GM23248 (cell line): ENCODE measurements at regions not wholly inside any gene's neighbourhood (a gene's known extent, or its start where the extent isn't known, plus 50 kb on each side); places are given as distances from the start of the nearest gene placed in this dataset.
A peak's percentile ranks its signal among the peaks of the same experiment; 100 is the strongest.
"Not testable (repeated sequence)": the region's sequence is repeated elsewhere in the genome, so short reads cannot be mapped to it uniquely, and the experiment has no call there.

Experiments used
- DNase-seq: peaks from one replicate; pipeline ENCODE4 v3.0.0-alpha.2; 2015
- H2AFZ ChIP-seq: fragments of 200-600 bp; sonication (generic); 2 replicates; pipeline ENCODE4 v1.6.1; 2016; ENCODE audit warnings: antibody characterized with exemption
- H3F3A ChIP-seq: fragments of 200-600 bp; sonication (generic); 2 replicates; pipeline ENCODE4 v1.6.1; 2016; ENCODE audit warnings: mild to moderate bottlenecking, antibody characterized with exemption, mixed run types; ENCODE audit not compliant: insufficient read depth
- H3K27ac ChIP-seq: fragments of 200-600 bp; sonication (generic); 2 replicates; pipeline ENCODE4 v1.5.1; 2016; ENCODE audit warnings: mild to moderate bottlenecking
- H3K27me3 ChIP-seq: fragments of 200-600 bp; sonication (generic); replicated peaks from 2 replicates; pipeline ENCODE4 v1.6.1; 2016; ENCODE audit warnings: mild to moderate bottlenecking; ENCODE audit not compliant: insufficient read depth
- H3K36me3 ChIP-seq: fragments of 200-600 bp; sonication (generic); 2 replicates; pipeline ENCODE4 v1.6.1; 2016; ENCODE audit warnings: low read depth, mild to moderate bottlenecking
- H3K4me1 ChIP-seq: fragments of 200-600 bp; sonication (generic); 2 replicates; pipeline ENCODE4 v1.6.1; 2016; ENCODE audit warnings: mild to moderate bottlenecking; ENCODE audit not compliant: insufficient read depth
- H3K4me2 ChIP-seq: fragments of 200-600 bp; sonication (generic); one replicate; pipeline ENCODE4 v1.6.1; 2016; ENCODE audit warnings: mild to moderate bottlenecking; ENCODE audit not compliant: unreplicated experiment
- H3K4me3 ChIP-seq: fragments of 200-600 bp; sonication (generic); 2 replicates; pipeline ENCODE4 v1.5.1; 2016; ENCODE audit warnings: mild to moderate bottlenecking
- H3K79me2 ChIP-seq: fragments of 200-600 bp; sonication (generic); 2 replicates; pipeline ENCODE4 v1.6.1; 2016; ENCODE audit warnings: mild to moderate bottlenecking; ENCODE audit not compliant: insufficient read depth
- H3K9ac ChIP-seq: fragments of 200-600 bp; sonication (generic); 2 replicates; pipeline ENCODE4 v1.6.1; 2016; ENCODE audit warnings: mild to moderate bottlenecking
- H3K9me2 ChIP-seq: fragments of 200-600 bp; sonication (generic); 2 replicates; pipeline ENCODE4 v1.6.1; 2016; ENCODE audit warnings: mixed run types, mild to moderate bottlenecking, moderate library complexity; ENCODE audit not compliant: insufficient read depth
- H3K9me3 ChIP-seq: fragments of 200-600 bp; sonication (generic); one replicate; pipeline ENCODE4 v1.6.1; 2017; ENCODE audit warnings: low read depth
- H4K20me1 ChIP-seq: fragments of 200-600 bp; sonication (generic); 2 replicates; pipeline ENCODE4 v1.6.0; 2016; ENCODE audit not compliant: insufficient read depth
- EZH2 ChIP-seq: fragments of 200-600 bp; sonication (generic); IDR thresholded peaks from 2 replicates; pipeline ENCODE4 v1.6.1; 2018; ENCODE audit warnings: antibody characterized with exemption, mild to moderate bottlenecking; ENCODE audit not compliant: insufficient read depth, poor library complexity, severe bottlenecking
- EZH2phosphoT487 ChIP-seq: fragments of 200-600 bp; sonication (generic); IDR thresholded peaks from 2 replicates; pipeline ENCODE4 v1.6.1; 2018; ENCODE audit warnings: antibody characterized with exemption, moderate library complexity, mild to moderate bottlenecking, low read depth; ENCODE audit not compliant: insufficient read depth
- WGBS, 2 experiments: methylation state at CpG; one replicate each; pipeline ENCODE4 v1.1.6; 2015 to 2017; ENCODE audit warnings: low lambda C conversion rate in 2 of 2, low coverage in 1 of 2; ENCODE audit errors: missing lambda C conversion rate in 2 of 2; 5-methylcytosine and 5-hydroxymethylcytosine counted together
- in situ Hi-C: fragments of 300-500 bp; cut with MboI; formaldehyde crosslinking; loops from 2 replicates; pipeline ENCODE4 v1.15.0; 2020

DNA sequence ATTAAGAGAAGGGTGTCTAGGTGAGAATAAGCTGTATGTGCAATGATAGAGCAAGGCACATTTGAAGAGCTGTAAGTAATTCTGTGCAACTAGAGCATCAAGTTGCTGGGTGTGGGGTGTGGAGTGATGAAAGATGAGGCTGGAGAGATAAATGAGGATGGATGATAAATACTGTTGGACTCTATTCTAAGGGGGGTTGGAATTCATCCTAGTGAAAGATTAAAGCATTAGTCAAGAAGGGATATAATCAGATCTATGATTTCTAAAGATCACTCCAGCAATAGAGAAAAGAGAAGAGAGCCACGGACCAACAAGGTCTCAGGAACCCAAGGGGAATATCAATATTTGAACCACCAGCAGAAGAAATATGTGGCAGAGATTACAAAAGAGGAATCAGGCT is 415.0 kb upstream of the RPS6KA3 start:
- no peak for TF ChIP-seq EZH2phosphoT487
- no peak for TF ChIP-seq EZH2
- Histone ChIP-seq H3K36me3 (no peaks in the 10 kb centered on the region), H3K4me2 (peak overlapping the region; percentile 57), H3K4me3 (no peak overlapping the region), H2AFZ (no peak overlapping the region), H3K9me3 (no peaks in the 10 kb centered on the region), H3K27me3 (no peaks in the 10 kb centered on the region), H3K9ac (no peak overlapping the region), H3K9me2 (no peaks in the 10 kb centered on the region), H3K4me1 (peaks cover 22% of the 10 kb centered on the region), H3F3A (peaks cover 20% of the 10 kb centered on the region; the same call in 1 of the 2 replicates), H4K20me1 (no peaks in the 10 kb centered on the region), H3K27ac (peak overlapping the region; percentile 48), H3K79me2 (no peaks in the 10 kb centered on the region)
- in situ Hi-C loops: no loop called here
- 4 to 11% methylated on average over 1 of the region's 1 CpG for WGBS, 2 experiments
- DNase-seq: peak; percentile 26

DNA sequence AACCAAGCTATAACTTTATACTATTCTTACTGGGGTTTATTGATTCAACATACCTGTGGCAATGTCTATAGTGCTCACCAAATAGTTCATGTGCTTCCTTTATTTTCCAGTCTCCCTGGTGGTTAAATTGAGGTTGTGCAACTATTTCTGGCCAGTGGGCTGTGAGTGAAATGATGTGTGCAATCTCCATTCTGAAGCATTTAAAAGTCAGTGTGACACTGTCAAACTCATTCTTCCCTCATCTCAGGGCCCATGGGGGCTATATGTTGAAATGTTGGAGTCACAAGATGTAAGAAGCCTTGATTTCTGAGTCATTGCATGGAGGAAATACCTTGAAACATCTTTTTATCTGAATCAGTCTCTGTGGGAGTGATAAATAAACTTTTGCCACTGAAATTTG is 414.3 kb upstream of the RPS6KA3 start:
- no peaks in the 10 kb centered on the region for H4K20me1 ChIP-seq
- peak overlapping the region; percentile 57 for H3K4me2 ChIP-seq
- no peaks in the 10 kb centered on the region for H3K27me3 ChIP-seq
- in situ Hi-C loops: no loop called here
- H3K9ac ChIP-seq: no peak overlapping the region
- peaks cover 20% of the 10 kb centered on the region; the same call in 1 of the 2 replicates for H3F3A ChIP-seq
- H3K79me2 ChIP-seq: no peaks in the 10 kb centered on the region
- H3K4me3 ChIP-seq: no peak overlapping the region
- DNase-seq: peak; percentile 70
- peak overlapping the region; percentile 48 for H3K27ac ChIP-seq
- H2AFZ ChIP-seq: no peak overlapping the region
- no peaks in the 10 kb centered on the region for H3K9me2 ChIP-seq
- TF ChIP-seq EZH2 (no peak), EZH2phosphoT487 (no peak)
- H3K4me1 ChIP-seq: peaks cover 22% of the 10 kb centered on the region
- H3K9me3 ChIP-seq: no peaks in the 10 kb centered on the region
- H3K36me3 ChIP-seq: no peaks in the 10 kb centered on the region

DNA sequence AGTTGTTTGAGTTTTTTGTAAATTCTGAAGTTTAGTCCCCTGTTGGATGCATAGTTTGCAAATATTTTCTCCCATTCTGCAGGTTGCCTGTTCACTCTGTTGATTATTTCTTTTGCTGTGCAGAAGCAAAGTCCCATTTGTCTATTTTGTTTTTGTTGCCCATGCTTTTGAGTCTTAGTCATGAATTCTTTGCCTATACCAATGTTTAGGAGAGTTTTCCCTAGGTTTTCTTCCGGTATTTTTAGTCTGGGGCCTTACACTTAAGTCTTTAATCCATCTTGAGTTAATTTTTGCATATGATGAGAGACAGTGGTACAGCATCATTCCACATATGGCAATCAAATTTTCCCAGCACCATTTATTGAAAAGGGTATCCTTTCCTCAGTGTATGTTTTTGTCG is 405.8 kb upstream of the RPS6KA3 start:
- Histone ChIP-seq H3K4me2 (no peak overlapping the region), H3K9ac (no peak overlapping the region), H3F3A (no peaks in the 10 kb centered on the region), H3K27me3 (no peaks in the 10 kb centered on the region), H3K27ac (no peak overlapping the region), H3K36me3 (no peaks in the 10 kb centered on the region), H4K20me1 (no peaks in the 10 kb centered on the region), H3K9me2 (no peaks in the 10 kb centered on the region), H3K4me3 (no peak overlapping the region), H2AFZ (no peak overlapping the region), H3K4me1 (0 out of 2 replicates have a peak, but pooled peaks cover 2% of the 10 kb centered on the region), H3K79me2 (no peaks in the 10 kb centered on the region), H3K9me3 (no peaks in the 10 kb centered on the region)
- no peak for TF ChIP-seq EZH2
- TF ChIP-seq EZH2phosphoT487: no peak
- no peak for DNase-seq
- in situ Hi-C loops: no loop called here
- 93 to 95% methylated on average over 2 of the region's 2 CpGs for WGBS, 2 experiments

DNA sequence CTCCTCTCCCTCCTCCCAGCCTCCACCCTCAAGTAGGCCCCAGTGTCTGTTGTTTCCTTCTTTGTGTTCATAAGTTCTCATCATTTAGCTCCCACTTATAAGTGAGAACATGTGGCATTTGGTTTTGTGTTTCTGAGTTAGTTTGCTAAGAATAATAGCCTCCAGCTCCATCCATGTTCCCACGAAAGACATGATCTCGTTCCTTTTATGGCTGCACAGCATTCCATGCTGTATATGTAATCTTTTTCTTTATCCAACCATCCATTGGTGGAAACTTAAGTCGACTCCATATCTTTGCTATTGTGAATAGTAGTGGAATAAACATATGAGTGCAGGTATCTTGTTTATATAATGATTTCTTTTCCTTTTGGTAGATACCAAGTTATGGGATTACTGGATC is 405.0 kb upstream of the RPS6KA3 start:
- H3K4me2 ChIP-seq, H3K79me2 ChIP-seq, in situ Hi-C loops, H3K9me2 ChIP-seq, H2AFZ ChIP-seq, H3K9me3 ChIP-seq, H3K36me3 ChIP-seq, H3K27me3 ChIP-seq, H3F3A ChIP-seq, H3K9ac ChIP-seq, H3K4me1 ChIP-seq, H4K20me1 ChIP-seq, H3K4me3 ChIP-seq: not testable (repeated sequence)
- 11 to 13% methylated on average over 3 of the region's 3 CpGs for WGBS, 2 experiments
- peak; percentile 30 for DNase-seq
- peak overlapping the region; percentile 21; the same call in 1 of the 2 replicates for H3K27ac ChIP-seq

DNA sequence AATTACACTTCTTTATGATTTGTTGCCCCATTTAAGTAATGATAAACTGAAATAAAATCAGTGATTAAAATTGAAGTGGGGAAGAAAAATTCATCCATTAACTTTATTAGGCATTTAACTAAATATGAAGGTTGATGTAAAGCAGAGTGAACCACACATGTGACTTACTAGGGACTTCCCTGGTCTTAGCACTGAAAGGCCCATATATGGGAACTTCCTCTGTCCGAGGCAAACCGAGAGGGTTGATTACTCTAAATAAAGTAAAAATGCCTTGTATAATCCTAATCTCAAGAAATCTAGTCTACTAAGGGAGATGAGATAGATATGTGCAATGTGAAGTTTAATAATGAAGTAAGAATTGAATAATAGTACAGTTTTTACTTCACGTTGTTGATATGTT is 403.9 kb upstream of the RPS6KA3 start:
- Histone ChIP-seq H3K79me2 (no peaks in the 10 kb centered on the region), H3K9me2 (no peaks in the 10 kb centered on the region), H3K27ac (no peak overlapping the region), H3K4me1 (0 out of 2 replicates have a peak, but pooled peaks cover 7% of the 10 kb centered on the region), H3K9ac (no peak overlapping the region), H3K36me3 (no peaks in the 10 kb centered on the region), H4K20me1 (no peaks in the 10 kb centered on the region), H3F3A (no peaks in the 10 kb centered on the region), H3K4me3 (no peak overlapping the region), H3K4me2 (no peak overlapping the region), H3K27me3 (no peaks in the 10 kb centered on the region), H3K9me3 (no peaks in the 10 kb centered on the region), H2AFZ (no peak overlapping the region)
- DNase-seq: no peak
- in situ Hi-C loops: no loop called here
- TF ChIP-seq EZH2 (no peak), EZH2phosphoT487 (no peak)
- 82 to 90% methylated on average over 3 of the region's 3 CpGs for WGBS, 2 experiments
